Endometrium (tissue), 2 donors: ENCODE measurements at regions not wholly inside any gene's neighbourhood (a gene's known extent, or its start where the extent isn't known, plus 50 kb on each side); places are given as distances from the start of the nearest gene placed in this dataset.
A peak's percentile ranks its signal among the peaks of the same experiment; 100 is the strongest.

Source experiments
- FAIRE-seq: peaks from 2 replicates; lab custom pipeline; 2012; peaks lifted over from hg19 to GRCh38; lab: Jason Lieb, UNC
- donor health status: control.
- donor health status: control.

DNA sequence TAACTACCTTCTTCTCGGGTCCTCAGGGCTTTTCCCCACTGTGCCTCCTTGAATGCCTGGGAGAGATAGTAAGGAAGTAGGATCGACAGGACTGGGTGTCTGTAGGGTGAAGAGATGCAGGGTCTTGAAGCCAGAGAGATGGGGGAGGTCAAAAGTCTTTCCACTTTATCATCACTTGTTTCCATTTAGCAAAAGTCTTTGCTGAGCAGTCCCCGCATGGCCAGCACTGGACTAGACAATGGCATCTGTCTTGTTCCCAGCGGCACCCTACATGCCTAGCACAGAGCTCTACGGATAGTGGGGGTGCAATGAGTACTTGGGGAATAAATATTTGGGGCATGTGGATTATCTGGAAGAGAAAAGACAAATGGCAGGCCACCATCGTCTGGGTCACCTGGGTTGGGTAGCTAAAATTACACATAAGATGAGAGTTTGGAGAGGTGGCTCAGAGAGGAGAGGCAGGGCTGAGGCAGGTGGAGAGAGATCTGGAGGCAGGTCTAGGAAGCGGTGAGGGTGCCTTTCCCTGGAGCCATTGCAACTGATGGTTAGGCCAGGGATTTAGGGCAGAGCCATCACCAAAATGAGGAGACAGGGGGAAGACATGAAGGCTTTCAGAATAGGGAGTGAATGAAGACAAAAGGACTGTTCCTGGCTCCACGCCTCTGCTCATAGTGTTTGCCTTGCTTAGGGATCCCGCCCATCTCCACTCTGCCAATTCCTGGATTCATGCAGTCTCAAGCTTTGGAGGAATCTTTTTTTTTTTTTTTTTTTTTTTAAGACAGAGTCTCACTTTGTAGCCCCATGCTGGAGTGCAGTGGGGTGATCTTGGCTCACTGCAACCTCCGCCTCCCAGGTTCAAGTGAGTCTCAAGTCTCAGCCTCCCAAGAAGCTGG, 250.8 kb upstream of the KLF4 start:
- FAIRE-seq, result no peak

DNA sequence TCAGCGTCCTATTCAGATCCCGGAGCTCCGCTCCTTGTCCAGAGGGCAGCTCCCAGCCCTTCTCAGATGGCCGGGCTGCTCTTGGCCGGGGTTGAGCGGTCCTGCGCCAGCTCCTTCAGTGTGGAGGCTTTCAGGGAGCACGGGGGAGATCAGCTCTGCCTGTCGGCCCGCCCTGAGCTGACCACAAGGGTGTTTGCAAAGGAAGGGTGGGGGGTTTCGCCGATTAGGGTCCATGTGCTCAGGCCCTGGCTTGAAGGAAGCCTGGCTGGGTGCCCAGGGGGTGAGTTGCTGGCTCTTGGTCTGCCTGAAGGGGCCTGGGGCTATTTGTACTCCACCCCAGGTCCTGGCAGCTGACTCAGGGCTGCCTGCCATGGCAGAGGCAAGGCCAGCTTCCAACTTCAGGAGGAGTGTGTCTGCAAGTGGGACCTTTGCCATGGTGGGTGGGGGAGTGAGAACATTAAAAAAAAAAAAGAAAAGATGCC, 250.1 kb upstream of the KLF4 start:
- FAIRE-seq, result no peak

GRCh38 chr9:107738789-107739188, 249.2 kb upstream of the KLF4 start:
- no peak for FAIRE-seq

DNA sequence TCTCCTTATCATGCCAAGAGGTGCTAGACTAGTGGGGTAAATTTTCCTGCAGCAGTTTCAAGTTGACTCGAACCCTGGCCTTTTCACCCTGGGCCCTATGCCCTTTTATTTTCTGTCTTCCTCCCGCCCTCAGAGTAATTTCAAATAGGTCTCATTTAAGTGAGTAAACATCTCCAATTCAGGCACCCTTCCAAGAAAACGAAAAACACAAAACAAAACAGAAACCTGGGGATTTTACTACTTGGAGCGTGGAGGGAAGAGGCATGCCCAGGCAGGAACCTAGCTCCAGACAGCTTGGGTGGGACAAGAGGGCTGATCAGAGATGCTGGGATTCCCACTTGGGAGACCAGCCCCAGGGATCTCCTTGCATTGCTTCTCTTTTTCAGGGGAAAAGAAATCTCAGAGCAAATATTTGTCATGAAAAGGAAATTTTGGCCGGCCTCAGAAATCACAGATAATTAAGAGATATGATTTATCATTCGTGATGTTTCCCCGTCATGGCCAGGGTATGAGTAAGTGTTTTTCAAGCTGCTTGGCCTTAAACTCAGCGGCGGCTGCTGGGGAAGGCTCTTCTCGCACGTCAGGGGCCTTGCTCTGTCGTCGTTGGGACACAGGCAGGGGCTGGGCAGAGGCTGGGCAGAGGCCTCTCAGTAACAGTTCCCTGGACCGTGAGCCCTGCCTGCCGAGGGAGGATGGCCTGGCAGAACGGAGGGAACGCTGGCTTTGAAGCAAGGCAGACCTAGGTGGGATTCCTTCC, 248.6 kb upstream of the KLF4 start:
- FAIRE-seq, result peak; percentile 82

GRCh38 chr9:107737610-107737986, 248.0 kb upstream of the KLF4 start:
- no peak for FAIRE-seq

DNA sequence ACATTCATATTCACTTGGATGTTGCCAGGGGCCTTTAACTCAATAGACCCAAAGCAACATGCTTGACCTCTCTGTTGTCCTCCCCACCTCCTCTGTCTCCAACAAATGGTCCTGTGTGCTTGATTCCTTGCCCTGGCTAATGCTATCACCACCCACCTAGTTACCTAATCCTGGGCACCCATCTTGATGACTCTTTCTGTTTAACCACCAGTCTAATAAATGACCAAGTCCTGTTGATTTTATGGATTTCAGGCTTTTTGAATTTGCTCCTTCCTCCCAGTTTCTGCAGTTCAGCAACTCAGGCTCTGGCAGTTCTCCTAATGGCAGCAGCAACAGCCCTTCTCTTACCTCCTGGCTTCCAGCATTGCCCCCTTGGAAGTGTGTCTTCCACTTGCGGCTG, 246.3 kb upstream of the KLF4 start:
- no peak for FAIRE-seq

DNA sequence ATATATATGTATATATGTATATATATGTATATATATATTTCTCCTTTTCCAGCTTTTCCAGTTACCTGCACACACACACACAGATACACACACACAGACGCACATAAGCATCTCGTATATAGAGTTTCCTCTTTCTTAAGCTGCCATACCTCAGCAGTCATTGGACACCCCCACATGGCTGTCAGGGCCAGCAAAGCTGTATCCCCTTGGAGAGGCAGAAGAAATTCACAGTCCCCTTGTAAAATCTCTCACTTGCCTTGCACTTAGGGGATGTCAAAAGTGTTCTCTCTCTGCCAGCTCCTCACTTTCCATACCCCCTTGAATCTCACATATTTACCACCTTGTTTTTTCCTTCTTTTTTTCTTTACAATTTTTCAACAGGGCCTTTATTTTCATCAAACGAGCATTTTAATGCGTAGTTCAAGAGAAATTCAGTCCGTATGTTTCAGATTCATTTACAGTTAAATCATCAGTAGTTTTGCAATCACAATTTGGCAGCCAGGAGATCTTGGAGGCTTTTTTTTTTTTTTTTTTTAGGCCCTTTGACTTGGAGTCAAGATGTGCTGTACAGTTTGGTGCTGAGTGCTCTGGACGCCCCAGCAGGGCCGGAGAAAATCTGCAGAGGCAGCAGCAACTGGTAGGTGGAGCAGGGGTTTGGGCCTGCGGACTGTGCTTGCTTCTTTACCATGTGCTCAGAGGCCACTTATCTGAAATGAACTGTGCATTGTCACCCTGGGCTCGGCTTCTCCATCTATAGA, 244.9 kb upstream of the KLF4 start:
- peak; percentile 8 for FAIRE-seq

DNA sequence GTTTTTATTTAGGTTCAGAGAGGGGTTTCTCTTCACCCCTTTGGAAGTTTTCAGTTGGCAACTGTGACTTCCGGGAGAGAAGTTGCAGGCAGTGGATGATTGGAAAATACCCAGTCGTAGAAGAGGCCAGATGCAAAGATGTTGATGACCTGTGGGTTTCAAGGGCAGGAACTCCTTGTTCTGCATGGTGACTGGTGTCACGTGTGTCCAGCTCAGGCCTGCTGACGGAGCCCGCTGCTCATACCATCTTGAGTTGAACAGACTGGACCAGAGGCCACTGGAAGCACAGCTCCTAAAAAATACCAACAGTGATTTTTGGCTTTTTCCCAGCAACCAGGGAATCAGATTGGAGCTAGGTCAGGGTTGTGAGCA, 243.9 kb upstream of the KLF4 start:
- FAIRE-seq, result no peak

GRCh38 chr9:107732781-107733522, 243.4 kb upstream of the KLF4 start:
- FAIRE-seq, result peak; percentile 58

- no peak for FAIRE-seq
These were observed 241.7 kb upstream of the KLF4 start for GRCh38 chr9:107731115-107731762.

DNA sequence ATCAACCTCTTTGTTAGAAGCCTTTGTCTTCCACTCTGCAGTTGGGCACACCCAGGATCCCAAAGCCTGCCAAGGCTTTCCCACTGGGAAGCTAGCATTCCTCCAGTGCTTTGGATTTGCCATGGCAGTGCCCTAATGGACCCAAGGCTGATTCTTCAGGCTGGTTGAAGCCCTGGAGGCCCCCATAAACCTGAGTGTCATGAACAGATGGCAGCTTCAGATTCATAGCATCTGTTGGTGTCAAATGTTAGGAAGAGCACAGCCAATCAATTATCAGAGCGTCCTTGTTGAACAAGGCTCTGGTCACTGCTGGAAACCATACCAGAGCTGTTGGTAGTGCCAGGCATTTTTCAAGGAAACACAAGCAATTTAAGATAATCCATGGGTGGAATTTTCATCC, 241.1 kb upstream of the KLF4 start:
- FAIRE-seq, result no peak

- no peak for FAIRE-seq
These were observed 237.7 kb upstream of the KLF4 start for GRCh38 chr9:107727086-107727780.

DNA sequence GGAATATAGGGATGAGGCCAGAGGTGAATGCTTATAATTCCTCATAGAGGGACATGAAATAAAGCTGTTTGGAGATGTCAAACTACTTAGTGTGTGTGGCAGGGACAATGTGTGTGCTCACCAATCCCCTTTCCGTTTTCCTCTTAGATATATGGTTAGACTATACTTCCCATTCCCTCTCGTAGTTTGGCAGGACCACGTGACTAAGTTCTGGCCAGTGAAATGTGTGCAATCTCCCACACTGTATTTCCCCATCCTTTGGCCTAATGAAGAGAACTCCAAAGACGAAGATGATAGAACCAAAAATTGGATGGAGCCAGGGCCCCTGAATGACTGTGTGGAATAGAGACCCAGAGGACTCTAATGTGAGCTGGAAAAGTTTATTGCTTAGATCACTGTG, 233.4 kb upstream of the KLF4 start:
- FAIRE-seq, result no peak

DNA sequence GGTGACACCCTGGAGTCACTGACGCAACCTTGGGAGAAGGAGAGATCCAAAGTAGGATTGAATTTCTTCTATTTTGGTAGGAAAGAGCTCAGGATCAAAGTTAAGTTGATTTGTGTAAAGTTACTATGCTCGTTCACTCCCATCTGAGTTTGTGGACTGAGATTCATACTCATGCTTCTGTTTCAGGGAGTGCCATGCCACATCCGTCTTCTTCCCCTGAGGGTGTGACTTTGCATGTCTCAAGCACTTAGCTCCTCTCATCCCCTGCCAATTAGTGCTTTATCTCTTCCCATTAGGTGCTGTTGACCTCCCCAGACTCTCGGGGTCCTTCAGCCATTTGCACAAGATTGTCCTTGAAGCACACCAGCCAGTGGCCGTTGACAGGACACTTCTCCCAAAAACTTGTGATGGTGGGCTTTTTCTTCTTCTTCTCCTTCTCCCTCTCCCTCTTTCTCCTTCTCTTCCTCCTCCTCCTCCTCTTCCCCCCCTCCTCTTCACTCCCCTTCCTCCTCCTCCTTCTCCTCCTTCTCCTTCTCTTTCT, 232.2 kb upstream of the KLF4 start:
- FAIRE-seq, result no peak

GRCh38 chr9:107720501-107720900, 230.9 kb upstream of the KLF4 start:
- FAIRE-seq, result no peak

DNA sequence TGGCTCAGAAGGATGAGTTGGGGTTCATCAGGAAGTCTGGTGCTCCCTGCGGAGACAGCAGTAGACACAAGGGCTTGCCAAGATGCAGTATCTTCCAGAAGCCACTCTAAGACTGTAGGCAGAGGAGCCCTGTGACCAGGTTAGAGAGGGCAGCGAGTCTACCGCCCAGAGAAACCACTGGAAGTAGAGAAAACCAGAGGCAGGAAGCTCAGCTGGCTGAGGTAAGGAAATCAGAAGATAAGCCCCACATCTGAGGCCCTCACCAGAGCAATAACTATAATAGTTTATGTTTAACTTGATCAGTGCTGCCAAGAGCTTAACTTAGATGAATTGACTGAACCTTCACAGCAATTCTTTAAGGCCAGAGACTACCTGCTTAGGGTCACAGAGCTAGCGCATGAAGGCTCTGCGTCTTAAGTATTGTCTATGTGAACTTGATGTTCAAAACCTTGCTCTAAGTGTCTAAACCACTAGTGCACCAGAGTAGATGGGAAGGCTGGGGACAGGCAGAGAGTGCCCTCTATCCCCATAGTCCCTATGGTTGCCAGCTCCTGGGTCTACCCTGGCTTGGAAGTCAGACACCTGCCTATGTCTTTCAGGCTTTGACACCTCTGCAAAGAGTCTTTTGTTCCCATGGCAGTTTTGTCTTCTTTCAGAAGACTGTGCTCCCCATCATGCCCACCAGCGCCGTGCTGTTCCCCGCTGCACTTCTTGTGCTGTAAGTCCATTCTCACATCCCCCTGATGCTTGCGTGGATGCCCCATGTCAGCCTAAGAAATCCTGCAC, 228.2 kb upstream of the KLF4 start:
- no peak for FAIRE-seq

- no peak for FAIRE-seq
These were observed 226.2 kb upstream of the KLF4 start for GRCh38 chr9:107715740-107716139.

- no peak for FAIRE-seq
These were observed 223.9 kb upstream of the KLF4 start for GRCh38 chr9:107713470-107713869.

GRCh38 chr9:107712390-107712789, 222.8 kb upstream of the KLF4 start:
- FAIRE-seq, result no peak

DNA sequence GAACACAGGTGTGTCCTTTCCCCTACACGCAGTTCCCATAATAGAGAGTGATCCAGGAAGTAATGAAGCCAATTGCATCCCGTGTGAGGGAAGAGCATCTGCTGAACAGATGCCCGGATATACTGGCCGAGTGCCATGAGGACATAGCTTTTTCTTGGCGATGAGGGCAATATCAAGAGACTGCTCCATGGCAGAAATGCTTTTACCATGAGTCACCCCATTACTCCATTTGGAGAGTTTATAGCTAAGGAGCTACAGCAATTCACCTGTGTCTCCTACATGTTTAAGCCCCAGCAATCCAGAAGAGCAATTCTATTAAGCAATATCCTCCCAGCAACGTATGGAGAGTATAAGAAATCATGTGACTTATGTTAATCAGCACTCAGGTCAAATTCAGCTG, 222.0 kb upstream of the KLF4 start:
- FAIRE-seq, result no peak
